Transverse colon (tissue), 4 donors: ENCODE measurements at regions not wholly inside any gene's neighbourhood (a gene's known extent, or its start where the extent isn't known, plus 50 kb on each side); places are given as distances from the start of the nearest gene placed in this dataset.
A peak's percentile ranks its signal among the peaks of the same experiment; 100 is the strongest.

Experiments used
- DNase-seq: peaks from one replicate; pipeline ENCODE4 v3.0.0-alpha.2; 2019
- H3K27ac ChIP-seq, 4 donors: fragments of 200-600 bp; sonication (generic); 2 replicates each; pipeline ENCODE4 v1.5.1; 2016 to 2018; ENCODE audit warnings: inconsistent platforms in 4 of 4
- H3K27me3 ChIP-seq: fragments of 200-600 bp; sonication (generic); 2 replicates; pipeline ENCODE4 v1.5.1; 2017; ENCODE audit warnings: inconsistent platforms
- H3K36me3 ChIP-seq, 4 donors: fragments of 200-600 bp; sonication (generic); 2 replicates each; pipeline ENCODE4 v1.5.1; 2017 to 2019; ENCODE audit warnings: inconsistent platforms in 4 of 4
- H3K4me1 ChIP-seq, 4 donors: fragments of 200-600 bp; sonication (generic); 2 replicates each; pipeline ENCODE4 v1.5.1; 2017 to 2020; ENCODE audit warnings: inconsistent platforms in 4 of 4
- H3K4me3 ChIP-seq, 4 donors: fragments of 200-600 bp; sonication (generic); 1 replicate in 1 of 4; 2 replicates in 3 of 4; pipeline versions ENCODE4 v1.5.1 to v1.6.1; 2017 to 2019; ENCODE audit warnings: inconsistent platforms in 4 of 4
- H3K9me3 ChIP-seq, 2 donors: fragments of 200-600 bp; sonication (generic); 2 replicates each; pipeline ENCODE4 v1.5.1; 2017 to 2019; ENCODE audit warnings: inconsistent platforms in 2 of 2
- EP300 ChIP-seq: sonication (generic); formaldehyde crosslinking; IDR thresholded peaks from one replicate; pipeline ENCODE4 v1.6.1; 2017; ENCODE audit warnings: antibody characterized with exemption, low read depth
- POLR2A ChIP-seq: fragments of 450-650 bp; IDR thresholded peaks from one replicate; pipeline ENCODE4 v1.6.1; 2016; ENCODE audit warnings: antibody characterized with exemption, mild to moderate bottlenecking, moderate library complexity
- POLR2AphosphoS5 ChIP-seq, 3 donors: sonication (generic); formaldehyde crosslinking; IDR thresholded peaks; one replicate each; pipeline ENCODE4 v1.6.1; 2016; ENCODE audit warnings: antibody characterized with exemption in 3 of 3
- WGBS, 2 donors: methylation state at CpG; one replicate each; pipeline ENCODE4 v1.1.5; 2018; ENCODE audit warnings: low coverage in 1 of 2; 5-methylcytosine and 5-hydroxymethylcytosine counted together
- in situ Hi-C, 4 donors: fragments of 200-750 bp; cut with MboI; loops; one replicate each; pipeline versions ENCODE4 v1.15.0 to v1.15.1; 2017; ENCODE audit warnings: low sequenced_read_pairs in 3 of 4, low pct_ligation_motif_present in 1 of 4, low pct_unique_long_range_greater_than_20kb in 1 of 4
- intact Hi-C: fragments of 100-400 bp; cut with DNase I; formaldehyde crosslinking; loops from one replicate; pipeline ENCODE4 v1.15.1; 2023; ENCODE audit warnings: low total_unique reads
- TF ChIP-seq, protein P1 (sequence below), 5 experiments: fragments of 200-600 bp in 3 of 5; fragments of 450-650 bp in 2 of 5; sonication (generic) in 3 of 5; IDR thresholded peaks; 1 replicate in 2 of 5; 2 replicates in 3 of 5; pipeline ENCODE4 v1.5.1; 2016 to 2017; ENCODE audit warnings: antibody characterized with exemption in 5 of 5, inconsistent platforms in 3 of 5, mild to moderate bottlenecking in 2 of 5, moderate library complexity in 1 of 5

DNA sequence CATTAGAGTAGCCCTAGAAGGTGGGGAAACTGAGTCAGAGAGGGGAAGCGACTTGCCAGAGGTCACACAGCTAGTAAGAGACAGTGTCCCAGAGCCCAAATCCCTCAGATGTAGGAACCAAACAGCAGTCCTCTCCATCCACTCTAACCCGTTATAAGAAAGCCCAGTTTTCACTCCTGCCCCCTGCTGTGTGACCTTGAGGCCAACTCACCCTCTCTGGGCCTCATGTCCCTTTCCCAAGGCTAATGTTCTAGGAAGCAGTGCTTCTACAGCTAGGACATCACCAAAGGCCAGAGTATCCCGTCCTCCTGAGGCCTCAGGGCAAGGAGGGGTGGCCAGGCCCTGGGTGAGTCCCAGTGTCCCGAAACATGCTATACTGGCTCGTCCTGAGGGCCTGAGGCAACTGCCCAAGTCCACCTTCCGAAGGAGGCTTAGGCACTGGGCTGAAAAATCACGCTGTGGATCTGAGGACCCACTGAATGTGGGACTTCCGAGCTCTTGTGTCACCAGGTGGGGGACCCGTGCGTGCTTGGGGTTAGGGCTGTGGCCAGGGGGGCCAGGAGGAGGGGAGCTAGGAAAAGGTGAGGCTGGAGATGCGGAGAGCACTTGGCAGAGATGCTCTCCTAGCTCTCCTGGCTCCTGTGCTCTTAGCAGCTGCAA, 109.2 kb upstream of the SLC6A11 start:
- in situ Hi-C loops (no loop called here), intact Hi-C loops (no loop called here)
- WGBS, 2 donors, result 17 to 44% methylated on average over 5 to 11 of the region's 11 CpGs
- Histone ChIP-seq H3K4me3 (no peak overlapping the region), H3K27me3 (peaks cover 73% of the 10 kb centered on the region), H3K27ac (no peak overlapping the region), H3K36me3 (no peaks in the 10 kb centered on the region), H3K9me3 (no peaks in the 10 kb centered on the region), H3K4me1 (peaks cover 0 to 7% (median 4%) of the 10 kb centered on the region in 4 donors)
- TF ChIP-seq, protein P1, sequence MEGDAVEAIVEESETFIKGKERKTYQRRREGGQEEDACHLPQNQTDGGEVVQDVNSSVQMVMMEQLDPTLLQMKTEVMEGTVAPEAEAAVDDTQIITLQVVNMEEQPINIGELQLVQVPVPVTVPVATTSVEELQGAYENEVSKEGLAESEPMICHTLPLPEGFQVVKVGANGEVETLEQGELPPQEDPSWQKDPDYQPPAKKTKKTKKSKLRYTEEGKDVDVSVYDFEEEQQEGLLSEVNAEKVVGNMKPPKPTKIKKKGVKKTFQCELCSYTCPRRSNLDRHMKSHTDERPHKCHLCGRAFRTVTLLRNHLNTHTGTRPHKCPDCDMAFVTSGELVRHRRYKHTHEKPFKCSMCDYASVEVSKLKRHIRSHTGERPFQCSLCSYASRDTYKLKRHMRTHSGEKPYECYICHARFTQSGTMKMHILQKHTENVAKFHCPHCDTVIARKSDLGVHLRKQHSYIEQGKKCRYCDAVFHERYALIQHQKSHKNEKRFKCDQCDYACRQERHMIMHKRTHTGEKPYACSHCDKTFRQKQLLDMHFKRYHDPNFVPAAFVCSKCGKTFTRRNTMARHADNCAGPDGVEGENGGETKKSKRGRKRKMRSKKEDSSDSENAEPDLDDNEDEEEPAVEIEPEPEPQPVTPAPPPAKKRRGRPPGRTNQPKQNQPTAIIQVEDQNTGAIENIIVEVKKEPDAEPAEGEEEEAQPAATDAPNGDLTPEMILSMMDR (IDR thresholded peaks at IDR 0.05), result no peak
- TF ChIP-seq POLR2AphosphoS5 (IDR thresholded peaks at IDR 0.05) (no peak), EP300 (no peak), POLR2A (no peak)
- DNase-seq, result no peak

DNA sequence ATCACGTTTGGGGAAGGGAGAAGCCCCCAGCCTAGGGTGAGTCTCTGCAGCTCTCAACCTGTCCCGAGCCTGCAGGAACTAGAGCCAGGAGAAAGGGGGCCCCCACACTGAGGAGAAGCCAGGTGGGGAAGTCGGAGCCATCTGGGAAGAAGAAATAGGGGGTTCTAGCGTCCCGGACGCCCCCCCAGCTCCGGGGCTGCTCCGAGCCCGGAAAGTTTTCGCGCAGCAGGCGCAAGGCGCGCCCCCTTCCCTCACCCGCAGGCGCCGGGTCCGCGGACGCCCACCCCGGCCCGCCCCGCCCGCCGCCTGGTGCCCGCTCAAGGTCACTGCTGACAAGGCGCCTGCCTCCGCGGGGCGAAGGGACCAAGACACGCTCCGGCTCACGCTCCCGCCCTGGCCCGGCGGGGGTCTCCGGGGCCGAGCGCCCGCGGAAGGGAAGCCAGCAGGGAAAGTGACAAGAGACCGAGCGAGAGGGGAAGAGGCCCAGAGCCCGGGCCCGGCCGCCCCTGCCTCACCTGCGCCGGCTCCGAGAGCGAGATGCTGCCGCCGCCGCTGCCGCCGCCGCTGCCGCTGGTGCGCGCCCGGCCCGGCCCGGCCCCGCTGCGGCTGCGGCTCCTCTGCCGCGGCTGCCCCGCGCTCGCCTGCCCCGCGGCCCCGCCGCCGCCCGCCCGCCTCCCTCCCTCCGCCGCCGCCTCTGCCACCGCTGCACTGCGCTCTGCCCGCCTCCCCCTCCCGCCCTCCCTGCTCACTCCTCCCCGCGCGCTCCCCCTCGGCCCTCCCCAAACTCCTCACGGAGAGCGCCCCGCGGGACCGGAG, 108.4 kb upstream of the SLC6A11 start:
- no peak for DNase-seq
- TF ChIP-seq, protein P1 (IDR thresholded peaks at IDR 0.05), result no peak
- H3K9me3 ChIP-seq, result no peaks in the 10 kb centered on the region
- 5% methylated on average over 13 of the region's 93 CpGs; no CpG with 5 or more reads in 1 of the 2 donors for WGBS, 2 donors
- intact Hi-C loops, result no loop called here
- peaks cover 0 to 7% (median 4%) of the 10 kb centered on the region in 4 donors for H3K4me1 ChIP-seq
- H3K27me3 ChIP-seq, result peaks cover 71% of the 10 kb centered on the region
- H3K27ac ChIP-seq, result no peak overlapping the region
- peak overlapping the region in 1 of 4 donors; percentile 36 for H3K4me3 ChIP-seq
- in situ Hi-C loops, result no loop called here
- H3K36me3 ChIP-seq, result no peaks in the 10 kb centered on the region

DNA sequence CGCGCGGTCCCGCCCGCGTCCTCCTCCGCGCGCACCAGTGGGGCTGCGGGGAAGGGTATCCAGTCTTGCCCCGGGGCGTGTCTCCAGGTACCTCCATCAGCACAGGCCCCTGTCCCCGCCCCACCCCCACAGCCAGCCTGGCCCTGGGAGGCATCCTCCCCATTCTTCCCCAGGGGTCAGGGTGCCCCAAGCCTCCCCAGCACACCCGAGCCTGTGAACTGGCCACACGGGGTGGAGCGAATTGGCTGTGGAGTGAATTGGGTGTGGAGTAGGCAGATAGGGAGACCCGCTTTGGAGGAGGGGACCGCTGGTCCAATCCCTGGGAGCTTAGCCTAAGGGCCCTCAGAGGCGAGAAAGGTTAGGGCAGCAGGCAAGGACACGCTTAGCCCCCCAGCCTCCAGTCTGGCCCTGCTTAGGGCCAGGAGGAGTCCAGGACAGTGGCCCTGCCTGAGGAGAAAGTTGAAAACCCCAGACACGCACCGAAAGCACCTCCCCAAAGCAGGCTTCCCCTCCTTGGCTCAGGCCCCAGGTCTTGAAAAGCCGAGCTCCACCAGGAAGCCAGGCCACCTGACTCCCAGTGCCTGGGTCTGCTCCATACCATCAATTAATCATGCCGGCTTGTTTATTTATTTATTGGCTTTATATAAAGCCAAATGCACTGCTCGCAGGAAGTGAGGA, 107.7 kb upstream of the SLC6A11 start:
- peaks cover 65% of the 10 kb centered on the region for H3K27me3 ChIP-seq
- H3K36me3 ChIP-seq, result no peaks in the 10 kb centered on the region
- H3K4me3 ChIP-seq, result no peak overlapping the region
- H3K27ac ChIP-seq, result no peak overlapping the region
- H3K4me1 ChIP-seq, result peaks cover 0 to 7% (median 4%) of the 10 kb centered on the region in 4 donors
- TF ChIP-seq, protein P1 (IDR thresholded peaks at IDR 0.05), result no peak
- TF ChIP-seq EP300 (no peak), POLR2AphosphoS5 (IDR thresholded peaks at IDR 0.05) (no peak), POLR2A (no peak)
- no peaks in the 10 kb centered on the region for H3K9me3 ChIP-seq
- 25% methylated on average over 21 of the region's 25 CpGs; no CpG with 5 or more reads in 1 of the 2 donors for WGBS, 2 donors
- no peak for DNase-seq
- in situ Hi-C loops, result no loop called here
- intact Hi-C loops, result no loop called here

DNA sequence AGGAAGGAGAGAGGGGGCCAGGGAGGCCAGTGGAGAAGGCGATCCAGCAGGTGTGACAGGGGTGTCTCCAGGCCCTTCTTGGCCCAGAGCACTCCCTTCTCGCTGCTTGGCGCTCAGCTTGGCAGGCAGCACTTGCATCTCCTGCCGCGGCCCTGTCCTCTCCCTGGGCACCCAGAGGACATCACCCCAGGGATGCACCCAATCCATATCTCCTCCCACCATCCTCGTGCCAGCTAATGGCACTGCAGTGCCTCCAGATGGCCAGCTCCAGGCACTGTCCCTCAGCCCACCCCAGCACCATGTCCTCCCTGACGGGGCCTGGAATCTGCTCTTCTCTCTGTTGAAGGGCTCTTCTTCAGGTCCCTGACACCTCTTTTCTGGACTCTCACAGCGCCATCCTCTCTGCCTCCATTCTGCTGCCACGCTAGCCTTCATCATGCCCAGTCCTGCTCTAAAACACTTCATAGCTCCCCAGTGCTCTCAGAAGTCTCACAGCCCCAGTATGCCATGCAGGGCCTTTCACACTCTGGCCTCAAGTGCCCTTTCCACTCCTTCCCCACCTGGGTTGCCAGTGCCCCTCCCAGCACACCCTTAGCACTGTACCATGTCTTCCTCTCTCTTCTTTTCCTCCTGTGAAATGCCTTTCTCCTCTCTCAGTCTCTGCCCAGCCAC, 106.8 kb upstream of the SLC6A11 start:
- H3K4me1 ChIP-seq, result peaks cover 0 to 7% (median 4%) of the 10 kb centered on the region in 4 donors
- in situ Hi-C loops (no loop called here), intact Hi-C loops (no loop called here)
- DNase-seq, result no peak
- peaks cover 56% of the 10 kb centered on the region for H3K27me3 ChIP-seq
- H3K4me3 ChIP-seq, result no peak overlapping the region
- H3K9me3 ChIP-seq, result no peaks in the 10 kb centered on the region
- H3K27ac ChIP-seq, result no peak overlapping the region
- no peaks in the 10 kb centered on the region for H3K36me3 ChIP-seq
- 69 to 100% methylated on average over 2 to 9 of the region's 9 CpGs for WGBS, 2 donors
- TF ChIP-seq, protein P1 (IDR thresholded peaks at IDR 0.05), result no peak
- no peak for TF ChIP-seq EP300
- TF ChIP-seq POLR2A, result no peak
- no peak for TF ChIP-seq POLR2AphosphoS5 (IDR thresholded peaks at IDR 0.05)
